CD14-positive monocyte (primary cell): ENCODE measurements at regions not wholly inside any gene's neighbourhood (a gene's known extent, or its start where the extent isn't known, plus 50 kb on each side); places are given as distances from the start of the nearest gene placed in this dataset.

ENCODE experiments used
- DNase-seq, 3 donors: peaks; one replicate each; pipeline ENCODE4 v3.0.0-alpha.2; 2011 to 2022
- H2AFZ ChIP-seq: 2 replicates; pipeline ENCODE4 v1.6.0; 2012; ENCODE audit warnings: mild to moderate bottlenecking, low read depth, low read length, inconsistent platforms; ENCODE audit not compliant: insufficient read depth, poor library complexity, severe bottlenecking
- H3K27ac ChIP-seq, 2 donors: 1 replicate in 1 of 2; 2 replicates in 1 of 2; pipeline ENCODE4 v1.5.1; 2012 to 2013; ENCODE audit warnings: low read length in 2 of 2, control low read depth in 1 of 2, inconsistent platforms in 1 of 2, low read depth in 1 of 2, mild to moderate bottlenecking in 1 of 2
- H3K27me3 ChIP-seq, 2 donors: one replicate each; pipeline versions ENCODE4 v1.6.0 to v1.6.1; 2011 to 2013; ENCODE audit warnings: low read length in 2 of 2; ENCODE audit not compliant: control insufficient read depth in 2 of 2, insufficient read depth in 2 of 2
- H3K36me3 ChIP-seq, 2 donors: replicated peaks in 1 of 2; 1 replicate in 1 of 2; 2 replicates in 1 of 2; pipeline versions ENCODE4 v1.5.1 to v1.6.1; 2012 to 2013; ENCODE audit warnings: low read length in 2 of 2, control low read depth in 1 of 2, inconsistent platforms in 1 of 2, mild to moderate bottlenecking in 1 of 2; ENCODE audit not compliant: insufficient read depth in 2 of 2, control insufficient read depth in 1 of 2
- H3K4me1 ChIP-seq, 2 donors: 1 replicate in 1 of 2; 2 replicates in 1 of 2; pipeline versions ENCODE4 v1.5.1 to v1.6.1; 2012 to 2013; ENCODE audit warnings: low read length in 2 of 2, control low read depth in 1 of 2, inconsistent platforms in 1 of 2, mild to moderate bottlenecking in 1 of 2, moderate library complexity in 1 of 2; ENCODE audit not compliant: insufficient read depth in 2 of 2, control insufficient read depth in 1 of 2
- H3K4me2 ChIP-seq: replicated peaks from 2 replicates; pipeline ENCODE3; 2012; ENCODE audit warnings: low read length, moderate library complexity, mild to moderate bottlenecking; ENCODE audit not compliant: poor library complexity, severe bottlenecking; ENCODE audit errors: extremely low read depth
- H3K4me3 ChIP-seq, 3 experiments: fragments of 200-600 bp in 1 of 3; sonication (generic) in 1 of 3; replicated peaks in 1 of 3; 1 replicate in 2 of 3; 2 replicates in 1 of 3; pipeline ENCODE4 v1.5.1; 2011 to 2013; ENCODE audit warnings: low read length in 3 of 3, mild to moderate bottlenecking in 3 of 3, control low read depth in 2 of 3, low read depth in 2 of 3, inconsistent platforms in 1 of 3, moderate library complexity in 1 of 3
- H3K79me2 ChIP-seq: 2 replicates; pipeline ENCODE4 v1.6.0; 2012; ENCODE audit warnings: mild to moderate bottlenecking, control low read depth, inconsistent platforms, low read length, moderate library complexity; ENCODE audit not compliant: insufficient read depth
- H3K9ac ChIP-seq: 2 replicates; pipeline ENCODE4 v1.6.0; 2017; ENCODE audit warnings: low read length, mild to moderate bottlenecking; ENCODE audit not compliant: insufficient read depth, poor library complexity, severe bottlenecking
- H3K9me3 ChIP-seq, 2 donors: replicated peaks in 1 of 2; 1 replicate in 1 of 2; 2 replicates in 1 of 2; pipeline versions ENCODE4 v1.5.1 to v1.6.1; 2012 to 2013; ENCODE audit warnings: low read length in 2 of 2, control low read depth in 1 of 2; ENCODE audit not compliant: control insufficient read depth in 1 of 2, insufficient read depth in 1 of 2
- H4K20me1 ChIP-seq: 2 replicates; pipeline ENCODE4 v1.6.0; 2012; ENCODE audit warnings: mild to moderate bottlenecking, low read length, control low read depth, moderate library complexity; ENCODE audit not compliant: insufficient read depth
- H3K27ac Mint-ChIP-seq, 7 donors: one replicate each; pipeline ENCODE4 v1.8.0; 2020; ENCODE audit warnings: mild to moderate bottlenecking in 7 of 7, mixed read lengths in 7 of 7, moderate library complexity in 6 of 7, inconsistent platforms in 2 of 7
- H3K27me3 Mint-ChIP-seq, 3 donors: one replicate each; pipeline ENCODE4 v1.8.0; 2021 to 2022; ENCODE audit warnings: low read depth in 3 of 3, mild to moderate bottlenecking in 3 of 3, mixed read lengths in 3 of 3, moderate library complexity in 3 of 3, inconsistent platforms in 1 of 3
- H3K36me3 Mint-ChIP-seq, 2 donors: one replicate each; pipeline ENCODE4 v1.8.0; 2020; ENCODE audit warnings: mixed read lengths in 2 of 2, inconsistent platforms in 1 of 2, mild to moderate bottlenecking in 1 of 2
- H3K4me1 Mint-ChIP-seq: one replicate; pipeline ENCODE4 v1.8.0; 2020; ENCODE audit warnings: mild to moderate bottlenecking, mixed read lengths
- H3K4me3 Mint-ChIP-seq, 2 donors: one replicate each; pipeline ENCODE4 v1.8.0; 2020; ENCODE audit warnings: mild to moderate bottlenecking in 2 of 2, mixed read lengths in 2 of 2, moderate library complexity in 1 of 2
- H3K9me3 Mint-ChIP-seq, 7 donors: one replicate each; pipeline ENCODE4 v1.8.0; 2020 to 2022; ENCODE audit warnings: mixed read lengths in 7 of 7, mild to moderate bottlenecking in 6 of 7, moderate library complexity in 6 of 7, inconsistent platforms in 2 of 7
- CTCF ChIP-seq: fragments of 200-600 bp; IDR thresholded peaks from one replicate; pipeline ENCODE4 v1.8.0; 2022; ENCODE audit warnings: antibody characterized with exemption, mild to moderate bottlenecking
- WGBS: methylation state at CpG from one replicate; pipeline ENCODE4 v1.1.5; 2013; ENCODE audit warnings: missing lambda C conversion rate; ENCODE audit not compliant: insufficient coverage; 5-methylcytosine and 5-hydroxymethylcytosine counted together
- intact Hi-C, 2 donors: fragments of 100-400 bp; cut with micrococcal nuclease; formaldehyde crosslinking; loops; one replicate each; pipeline versions ENCODE4 v1.15.0 to v1.15.1; 2023

- H3K4me3 Mint-ChIP-seq = no peak overlapping the region
- H3K27ac Mint-ChIP-seq = no peak overlapping the region
- H3K27ac ChIP-seq = no peak overlapping the region
- no peaks in the 10 kb centered on the region for H3K79me2 ChIP-seq
- peaks cover 0 to 2% (median 2%) of the 10 kb centered on the region in 7 donors for H3K9me3 Mint-ChIP-seq
- H3K36me3 ChIP-seq = no peaks in the 10 kb centered on the region
- intact Hi-C loops = no loop called here
- H3K27me3 Mint-ChIP-seq = no peaks in the 10 kb centered on the region
- no CpG with 5 or more reads among the region's 1 CpG for WGBS
- no peak overlapping the region for H3K4me3 ChIP-seq
- no peaks in the 10 kb centered on the region for H3K4me1 Mint-ChIP-seq
- no peaks in the 10 kb centered on the region for H3K36me3 Mint-ChIP-seq
- TF ChIP-seq CTCF = no peak
- H3K27me3 ChIP-seq = no peaks in the 10 kb centered on the region
- no peaks in the 10 kb centered on the region for H3K9me3 ChIP-seq
- no peak overlapping the region for H2AFZ ChIP-seq
- H3K4me2 ChIP-seq = no peak overlapping the region
- H4K20me1 ChIP-seq = no peaks in the 10 kb centered on the region
- DNase-seq = no peak
- no peaks in the 10 kb centered on the region for H3K4me1 ChIP-seq
- no peak overlapping the region for H3K9ac ChIP-seq
Measured at GRCh38 chr4:162586266-162586665, 422.5 kb upstream of the FSTL5 start.

- Mint-ChIP-seq H3K9me3 (peaks cover 0 to 6% (median 2%) of the 10 kb centered on the region in 7 donors), H3K4me1 (no peaks in the 10 kb centered on the region), H3K27me3 (no peaks in the 10 kb centered on the region), H3K27ac (no peak overlapping the region), H3K4me3 (no peak overlapping the region), H3K36me3 (no peaks in the 10 kb centered on the region)
- Histone ChIP-seq H3K9me3 (no peaks in the 10 kb centered on the region), H3K4me3 (no peak overlapping the region), H3K9ac (no peak overlapping the region), H3K27ac (no peak overlapping the region), H4K20me1 (no peaks in the 10 kb centered on the region), H3K27me3 (no peaks in the 10 kb centered on the region), H3K4me2 (no peak overlapping the region), H3K36me3 (no peaks in the 10 kb centered on the region), H3K79me2 (no peaks in the 10 kb centered on the region), H2AFZ (no peak overlapping the region), H3K4me1 (no peaks in the 10 kb centered on the region)
- no peak for TF ChIP-seq CTCF
- intact Hi-C loops = no loop called here
- no peak for DNase-seq
- WGBS = 100% methylated on average over 2 of the region's 3 CpGs
Measured at GRCh38 chr4:162582180-162582579, 418.4 kb upstream of the FSTL5 start.
